Left kidney (tissue), 1 donor: ENCODE measurements at regions not wholly inside any gene's neighbourhood (a gene's known extent, or its start where the extent isn't known, plus 50 kb on each side); places are given as distances from the start of the nearest gene placed in this dataset.

Experiments used
- DNase-seq: peaks from one replicate; pipeline ENCODE4 v3.0.0-alpha.2; 2013

DNA sequence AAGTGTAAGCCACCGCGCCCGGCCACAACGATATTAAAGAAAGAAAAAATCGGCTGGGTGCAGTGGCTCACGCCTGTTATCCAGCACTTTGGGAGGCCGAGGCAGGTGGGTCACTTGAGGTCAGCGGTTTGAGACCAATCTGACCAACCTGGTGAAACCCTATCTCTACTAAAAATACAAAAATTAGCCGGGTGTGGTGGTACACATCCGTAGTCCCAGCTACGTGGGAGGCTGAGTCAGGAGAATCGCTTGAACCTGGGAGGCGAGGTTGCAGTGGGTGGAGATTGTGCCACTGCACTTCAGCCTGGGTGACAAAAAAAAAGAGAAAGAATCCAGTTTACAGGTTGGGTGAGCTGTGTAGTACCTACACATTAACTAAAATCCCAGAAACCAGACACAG is 99.9 kb upstream of the CACNA1A start:
- no peak for DNase-seq

DNA sequence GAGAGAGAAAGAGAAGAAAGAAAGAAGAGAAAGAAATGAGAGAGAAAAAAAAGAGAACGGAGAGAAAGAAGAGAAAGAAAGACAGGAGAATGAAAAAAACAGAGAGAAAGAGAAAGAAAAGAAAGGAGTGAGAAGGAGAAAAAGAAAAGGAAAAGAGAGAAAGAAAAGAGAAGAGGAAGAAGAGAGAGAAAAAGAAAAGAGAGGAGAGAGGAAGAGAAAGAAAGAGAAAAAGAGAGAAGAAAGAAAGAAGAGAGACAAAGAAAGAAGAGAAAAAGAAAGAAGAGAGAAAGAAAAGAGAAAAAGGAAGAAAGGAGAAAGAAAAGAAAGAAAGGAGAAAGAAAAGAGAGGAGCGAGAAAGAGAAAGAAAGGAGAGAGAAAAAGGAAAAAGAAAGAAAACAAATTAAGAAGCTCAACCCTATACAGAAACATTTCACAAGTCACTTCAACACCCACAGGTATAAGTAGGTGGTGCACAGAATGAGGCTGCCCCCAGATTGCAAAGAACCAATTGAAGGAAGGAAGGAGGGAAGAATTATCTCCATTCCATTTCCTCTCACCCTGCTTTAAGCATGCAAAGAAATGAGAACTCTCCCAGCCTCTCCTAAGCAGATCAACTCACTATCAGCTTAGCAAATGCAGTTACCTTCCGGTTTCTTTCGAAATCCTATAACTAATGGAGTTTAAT is 98.8 kb upstream of the CACNA1A start:
- no peak for DNase-seq

DNA sequence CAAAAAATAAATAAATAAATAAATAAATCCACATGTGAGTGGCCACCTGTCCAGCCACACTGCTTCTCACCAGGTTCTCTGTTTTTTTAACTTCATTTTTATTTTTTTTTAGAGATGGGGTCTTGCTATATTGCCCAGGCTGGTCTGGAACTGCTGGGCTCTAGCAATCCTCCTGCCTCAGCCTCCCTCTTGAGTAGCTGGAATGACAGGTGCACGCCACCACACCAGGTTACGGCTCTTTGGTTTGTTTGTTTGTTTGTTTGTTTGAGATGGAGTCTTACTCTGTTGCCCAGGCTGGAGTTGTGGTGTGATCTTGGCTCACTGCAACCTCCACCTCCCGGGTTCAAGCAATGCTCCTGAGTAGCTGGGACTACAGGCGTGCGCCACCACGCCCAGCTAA is 94.5 kb upstream of the CACNA1A start:
- DNase-seq = no peak

DNA sequence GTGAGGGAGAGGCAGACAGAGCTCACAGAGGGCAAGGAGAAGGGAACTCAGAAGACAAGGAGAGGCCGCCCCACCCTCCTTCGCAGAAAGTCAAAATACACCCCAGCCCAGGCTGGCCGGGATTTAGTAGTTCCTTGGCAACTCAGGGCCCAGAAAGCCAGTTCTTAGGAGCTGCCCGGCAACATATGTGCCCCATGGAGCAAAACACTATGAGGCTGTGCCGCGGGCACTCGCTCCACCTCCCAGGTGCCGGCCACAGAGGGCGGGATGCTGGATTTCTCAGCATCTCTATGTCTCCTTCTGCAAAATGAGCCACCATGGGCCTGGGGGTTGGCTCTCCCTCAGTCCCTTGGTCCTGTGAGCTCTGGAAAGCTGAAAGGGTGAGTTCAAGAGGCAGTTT is 93.8 kb upstream of the CACNA1A start:
- DNase-seq = no peak

DNA sequence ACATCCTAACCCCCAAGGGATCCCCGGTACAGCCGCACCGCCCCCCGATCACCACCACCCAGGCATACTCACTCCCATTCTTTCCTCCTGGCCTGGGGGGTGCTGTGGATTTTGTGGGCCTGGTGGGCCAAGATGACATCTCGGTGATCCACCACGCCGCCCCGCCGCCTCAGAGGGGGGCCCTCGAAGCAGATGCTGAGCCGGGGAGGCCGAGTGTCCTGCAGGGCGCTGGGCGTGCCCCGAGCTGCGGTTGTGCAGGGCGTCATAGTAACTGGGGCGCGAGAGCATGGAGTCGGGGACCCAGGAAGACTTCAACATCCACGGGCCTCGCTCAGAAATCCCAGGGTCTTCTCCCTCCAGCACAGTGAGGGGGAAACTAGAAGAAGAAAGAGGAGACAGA is 93.4 kb upstream of the CACNA1A start:
- DNase-seq = no peak

DNA sequence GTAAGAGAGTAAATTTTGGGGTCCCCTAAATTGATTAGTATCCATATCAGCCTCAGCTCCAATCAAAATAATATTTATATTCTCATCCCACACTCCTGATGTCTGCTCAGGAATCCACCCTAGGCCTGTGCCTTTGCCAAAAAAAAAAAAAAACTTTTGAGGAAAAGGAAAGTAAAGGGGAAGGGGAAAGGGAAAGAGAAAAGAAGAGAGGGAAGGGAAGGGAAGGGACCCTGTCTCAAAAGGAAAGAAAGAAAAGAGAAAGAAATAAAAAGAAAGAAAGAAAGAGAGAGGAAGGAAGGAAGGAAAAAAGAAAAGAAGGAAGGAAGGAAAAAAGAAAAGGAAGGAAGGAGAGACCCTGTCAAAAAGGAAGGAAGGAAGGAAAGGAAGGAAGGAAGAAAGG is 91.8 kb upstream of the CACNA1A start:
- no peak for DNase-seq

DNA sequence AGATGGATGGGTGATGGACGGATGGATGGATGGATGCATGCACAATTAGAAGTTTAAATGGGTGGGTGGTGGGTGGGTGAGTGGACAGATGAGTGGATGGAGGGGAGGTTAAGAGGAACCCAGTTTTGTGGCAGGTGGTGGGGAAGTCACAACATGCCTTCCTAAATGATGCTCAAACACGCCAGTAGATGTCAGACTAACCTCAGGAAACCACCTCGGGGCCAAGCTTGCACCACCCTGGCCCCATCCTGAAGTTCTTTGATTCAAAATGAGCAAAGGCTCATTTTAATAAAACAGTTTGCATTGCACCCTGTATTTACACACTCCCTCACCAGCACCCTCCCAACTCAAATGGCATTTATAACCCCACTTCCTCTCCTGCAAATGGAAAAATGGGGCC is 91.4 kb upstream of the CACNA1A start:
- DNase-seq = peak; percentile 53

DNA sequence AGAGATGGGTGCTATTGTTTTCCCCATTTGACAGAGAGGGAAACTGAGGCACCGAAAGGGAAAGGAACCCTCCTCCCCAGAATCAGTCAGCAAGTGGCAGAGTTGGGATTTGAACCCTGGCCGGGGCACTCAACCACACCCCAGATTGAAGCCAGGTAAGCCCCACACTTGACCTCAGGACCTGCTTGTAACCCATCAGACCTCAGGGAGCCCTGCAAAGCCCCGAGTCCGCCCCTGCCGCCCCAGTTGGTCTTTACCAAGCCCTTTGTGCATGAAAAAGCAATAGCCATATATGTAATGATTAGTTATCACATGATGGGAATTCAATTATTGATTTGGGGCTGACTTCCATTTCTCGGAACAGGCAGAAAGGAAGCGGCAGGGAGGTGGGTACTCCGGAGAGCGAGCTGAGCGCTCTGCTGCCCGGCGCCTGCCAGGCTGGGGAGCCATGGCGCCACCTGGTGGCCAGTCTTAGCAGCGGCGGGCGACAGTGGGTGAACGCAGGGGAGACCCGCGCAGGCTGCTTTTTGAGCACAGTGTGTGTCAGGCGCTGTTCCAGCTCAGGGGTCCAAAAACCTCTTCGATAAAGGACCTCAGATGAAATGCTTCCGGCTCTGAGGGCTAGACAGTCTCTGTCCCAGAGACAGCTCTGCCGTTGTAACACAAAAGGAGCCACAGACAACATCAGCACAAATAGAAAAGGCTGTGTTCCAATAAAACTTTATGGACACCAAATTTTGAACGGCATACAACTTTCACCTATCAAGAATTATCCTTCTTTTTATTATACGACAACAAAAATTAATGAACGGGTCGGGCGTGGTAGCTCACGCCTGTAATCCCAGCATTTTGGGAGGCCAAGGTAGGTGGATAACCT is 82.9 kb upstream of the CACNA1A start:
- DNase-seq = peak; percentile 54

DNA sequence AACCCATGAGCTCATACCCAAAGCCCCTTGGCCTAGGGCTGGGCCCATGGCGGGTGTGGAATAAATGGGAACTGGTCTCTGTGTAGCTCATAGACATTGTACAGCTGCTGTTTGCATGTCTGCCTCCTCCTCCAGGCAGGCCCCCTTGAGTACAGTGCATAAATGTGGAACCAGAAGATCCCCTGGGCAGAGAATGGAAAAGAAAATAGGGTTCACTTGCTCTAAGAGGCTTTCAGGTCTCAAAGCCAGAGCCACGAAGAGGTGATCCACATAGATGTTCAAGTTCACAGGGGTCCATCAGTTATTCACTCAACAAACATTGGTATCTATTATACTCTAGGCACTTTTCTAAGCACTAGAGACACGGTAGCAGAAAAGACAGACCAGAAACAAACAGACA is 79.2 kb upstream of the CACNA1A start:
- DNase-seq = no peak

DNA sequence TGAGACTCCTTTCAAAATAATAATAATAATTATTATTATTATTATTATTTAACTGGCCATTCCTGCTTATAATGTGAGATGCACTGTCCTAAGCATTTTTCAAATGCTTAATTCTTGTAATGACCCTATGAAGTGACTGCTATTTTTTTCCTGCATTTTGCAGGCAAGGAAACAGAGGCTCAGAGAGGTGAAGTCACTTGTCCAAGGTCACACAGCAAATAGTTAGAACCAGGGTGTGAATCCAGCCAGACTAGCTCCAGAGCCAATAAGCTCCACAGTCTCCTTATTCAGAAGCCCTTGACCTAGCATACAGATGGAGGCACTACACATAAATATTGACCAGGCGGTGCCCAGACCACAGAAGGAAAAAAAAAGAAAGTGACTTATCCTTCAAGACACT is 77.5 kb upstream of the CACNA1A start:
- DNase-seq = no peak

DNA sequence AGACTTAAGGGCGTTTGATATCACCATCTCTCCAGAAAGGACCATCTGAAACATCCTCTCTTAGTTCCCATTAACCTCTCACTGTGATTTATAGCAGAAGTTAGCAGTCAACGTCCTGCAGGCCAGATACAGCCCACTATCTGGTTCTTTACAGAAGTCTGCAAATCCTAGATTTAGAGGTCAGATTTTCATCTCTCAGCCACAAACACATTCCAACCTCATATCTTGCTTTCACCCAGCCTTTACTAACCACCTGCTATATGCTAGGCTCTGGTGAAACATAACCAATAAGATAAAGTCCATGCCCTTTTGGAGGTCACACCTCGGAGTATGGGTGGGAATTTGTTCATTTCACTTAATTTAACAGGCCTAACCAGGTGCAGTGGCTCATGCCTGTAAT is 76.8 kb upstream of the CACNA1A start:
- DNase-seq = no peak

DNA sequence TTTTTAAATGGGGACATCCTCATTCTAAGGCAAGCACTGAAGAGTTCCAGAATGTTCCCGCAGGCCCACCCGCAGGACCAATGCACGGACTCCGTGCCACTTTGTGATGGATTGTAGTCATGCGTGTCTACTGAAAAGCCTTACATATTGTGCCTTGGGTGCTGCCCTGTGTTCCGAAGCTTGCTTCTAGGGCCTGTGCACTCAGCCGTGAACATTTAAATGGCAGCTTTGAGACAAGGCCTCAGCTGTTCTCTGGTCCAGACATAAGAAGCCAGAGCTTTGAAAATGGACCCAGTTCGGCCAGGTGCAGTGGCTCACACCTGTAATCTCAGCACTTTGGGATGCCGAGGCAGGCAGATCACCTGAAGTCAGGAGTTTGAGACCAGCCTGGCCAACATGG is 75.3 kb upstream of the CACNA1A start:
- DNase-seq = no peak

DNA sequence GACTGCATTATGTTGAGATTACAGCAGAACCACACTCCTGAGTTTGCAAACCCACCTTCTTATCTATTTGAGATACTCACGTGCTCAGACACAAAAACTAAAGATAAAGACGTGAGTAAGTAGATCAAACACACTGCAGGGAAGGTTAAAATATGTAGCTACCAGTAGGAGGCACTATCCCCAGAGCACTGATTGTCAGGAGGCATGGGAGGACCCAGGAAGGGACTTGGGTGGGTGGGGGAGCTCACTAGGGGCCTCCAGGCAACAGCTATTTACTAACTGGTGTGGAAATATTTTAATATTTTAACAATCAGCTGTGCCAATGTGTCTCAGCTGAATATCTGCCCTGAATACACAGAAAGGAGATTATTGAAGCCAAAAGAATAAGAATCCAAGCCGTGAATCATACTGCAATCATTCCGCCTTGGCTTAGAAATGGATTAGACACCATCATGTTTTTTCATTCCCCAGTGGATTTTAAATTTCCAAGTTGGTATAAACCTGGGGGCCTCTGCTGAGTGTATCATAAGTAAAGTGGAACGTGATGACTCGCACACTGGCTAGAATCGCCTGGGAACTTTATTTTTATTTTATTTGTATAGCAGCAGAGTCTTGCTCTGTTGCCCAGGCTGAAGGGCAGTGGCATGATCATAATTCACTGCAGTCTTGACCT is 73.2 kb upstream of the CACNA1A start:
- DNase-seq = no peak

DNA sequence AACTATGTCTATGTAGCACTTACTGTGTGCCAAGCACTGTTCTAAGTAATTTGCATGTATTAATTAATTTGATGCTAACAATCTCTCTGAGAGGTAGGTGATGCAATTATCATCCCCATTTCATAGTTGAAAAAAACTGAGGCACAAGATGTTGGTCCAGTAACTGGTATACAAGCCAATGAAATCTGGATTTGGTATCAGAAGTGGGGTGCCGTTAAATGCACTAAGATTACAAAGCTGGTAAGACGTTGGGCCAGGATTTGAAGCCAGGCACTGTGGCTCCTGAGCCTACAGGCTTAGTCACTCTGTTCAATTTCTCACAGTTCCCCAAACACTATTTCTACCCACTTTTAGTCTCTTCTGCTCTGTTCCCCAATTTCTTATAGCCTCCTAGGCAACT is 70.4 kb upstream of the CACNA1A start:
- no peak for DNase-seq

DNA sequence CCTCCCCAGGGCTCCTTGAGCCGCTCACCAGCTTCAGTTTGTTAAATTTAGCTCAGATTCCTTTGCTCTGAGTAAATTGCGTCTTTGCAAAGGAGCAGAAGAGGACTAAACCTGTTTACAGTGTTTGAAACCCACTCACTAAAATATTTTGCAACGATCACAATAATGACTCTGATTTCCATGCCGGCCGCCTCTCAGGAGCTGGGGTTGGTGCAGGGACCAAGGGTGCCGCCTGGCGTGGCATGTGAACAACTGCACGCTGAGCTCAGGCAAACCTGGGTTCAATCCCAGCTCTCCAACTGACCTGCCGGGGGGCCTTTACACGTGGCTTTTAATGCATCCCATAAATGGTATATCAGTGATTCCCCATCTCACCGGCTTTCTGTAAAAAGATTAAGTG is 68.7 kb upstream of the CACNA1A start:
- no peak for DNase-seq

DNA sequence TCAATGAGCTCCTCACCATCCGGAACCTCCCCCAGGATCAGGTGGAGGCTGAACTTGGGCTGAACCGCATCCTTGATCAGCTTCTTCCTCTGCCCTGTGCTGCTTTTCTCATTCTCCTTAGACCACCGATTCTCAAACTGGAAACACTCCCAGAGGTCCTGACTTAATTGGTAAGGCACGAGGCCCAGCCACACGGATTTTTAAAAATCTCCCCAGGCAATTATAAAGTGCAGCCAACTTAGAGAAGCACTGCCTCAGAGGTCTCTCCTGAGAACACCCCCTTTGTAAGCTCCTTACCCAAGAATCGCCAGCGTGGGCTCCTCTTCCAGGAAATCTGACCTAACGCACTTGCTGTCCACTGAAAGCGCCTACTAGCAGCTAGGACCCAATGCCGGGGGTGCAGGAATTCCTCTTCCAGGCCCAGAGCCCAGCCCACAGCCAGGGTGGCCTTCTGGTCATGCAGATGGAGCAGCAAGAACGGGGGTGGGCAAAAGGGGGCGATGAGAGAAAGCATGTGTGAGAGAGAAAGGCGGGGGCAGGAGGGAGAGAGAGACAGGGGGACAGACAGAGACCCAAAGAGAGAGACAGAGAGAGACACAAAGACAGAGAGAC is 66.9 kb upstream of the CACNA1A start:
- no peak for DNase-seq

DNA sequence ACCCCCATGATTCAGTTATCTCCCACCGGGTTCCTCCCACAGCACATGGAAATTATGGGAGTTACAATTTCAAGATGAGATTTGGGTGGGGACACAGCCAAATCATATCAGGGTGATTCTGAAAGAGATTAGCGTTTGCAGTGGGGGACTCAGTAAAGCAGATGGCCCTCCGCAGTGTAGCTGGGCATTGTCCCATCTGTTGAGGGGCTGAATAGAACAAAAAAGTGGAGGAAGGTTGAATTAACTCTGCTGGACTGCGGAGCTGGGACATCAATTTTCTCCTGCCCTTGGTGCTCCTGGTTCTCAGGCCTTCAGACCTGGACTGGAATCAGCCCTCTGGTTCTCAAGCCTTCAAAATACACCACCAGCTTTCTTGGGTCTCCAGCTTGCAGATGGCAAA is 55.2 kb upstream of the CACNA1A start:
- DNase-seq = no peak

DNA sequence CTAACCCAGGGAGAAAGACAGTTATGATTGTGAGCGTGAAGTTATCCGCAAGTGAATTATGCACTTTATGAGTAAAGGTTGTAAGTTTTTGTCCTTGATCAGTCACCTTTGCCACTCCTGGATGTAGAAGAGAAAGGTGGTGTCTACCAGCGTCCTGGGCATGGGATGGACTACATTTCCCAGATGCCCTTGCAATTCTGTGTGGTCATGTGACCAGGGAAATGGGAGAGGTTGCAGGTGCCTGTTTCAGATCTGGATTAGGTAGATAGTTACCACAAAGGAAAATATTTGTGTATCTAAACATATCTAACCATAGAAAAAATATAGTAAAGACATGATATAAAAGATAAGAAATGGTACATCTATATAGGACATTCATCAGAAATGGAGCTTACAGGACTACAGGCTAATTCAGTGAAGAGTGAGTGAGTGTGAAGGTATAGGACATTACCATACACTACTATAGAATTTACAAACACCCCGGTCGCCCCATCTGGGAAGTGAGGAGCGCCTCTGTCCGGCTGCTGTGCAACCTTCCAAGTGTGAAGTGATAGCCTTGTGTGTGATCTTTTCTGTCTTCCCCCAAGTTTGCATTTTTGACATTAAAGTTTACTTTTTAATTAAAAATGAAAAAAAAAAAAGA is 51.6 kb upstream of the CACNA1A start:
- DNase-seq = no peak

DNA sequence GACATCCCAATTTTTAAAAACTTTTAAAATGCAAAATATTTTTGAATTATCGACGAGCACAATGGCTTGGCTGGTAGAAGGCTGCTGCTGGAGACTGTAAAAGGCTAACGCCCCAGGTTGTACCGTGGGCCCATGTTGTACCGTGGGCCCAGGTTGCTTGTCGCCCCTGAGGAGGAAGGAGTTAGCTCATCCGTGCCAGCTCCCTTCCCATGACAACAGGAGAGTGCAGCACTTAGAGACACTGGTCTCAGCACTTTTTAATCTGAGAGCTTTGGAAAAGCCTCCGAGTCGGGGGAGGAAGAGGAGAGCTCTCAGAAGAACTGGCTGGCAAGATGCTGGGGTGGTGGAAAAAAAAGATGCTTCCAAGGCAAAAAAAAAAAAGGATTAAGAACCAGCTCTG is 50.3 kb upstream of the CACNA1A start:
- DNase-seq = no peak
